PC-9 (cell line): ENCODE measurements at regions not wholly inside any gene's neighbourhood (a gene's known extent, or its start where the extent isn't known, plus 50 kb on each side); places are given as distances from the start of the nearest gene placed in this dataset.

Experiments
- BruUV-seq: library from RNA; stranded (reverse); fragments of 400-500 nt; replicated peaks from 2 replicates; lab custom pipeline; 2021; lab: Mats Ljungman, UMichigan
- CTCF ChIA-PET: fragments of 300-600 bp; sonication (Branson Sonifier 250); formaldehyde crosslinking; loops from one replicate; lab custom pipeline; 2022; ENCODE audit warnings: antibody characterized with exemption; lab: Charles Lee
- POLR2A ChIA-PET: fragments of 300-600 bp; sonication (Branson Sonifier 250); formaldehyde crosslinking; loops from one replicate; lab custom pipeline; 2022; ENCODE audit warnings: antibody characterized with exemption; ENCODE audit not compliant: unreplicated experiment; lab: Charles Lee
- DNase-seq, 2 experiments: peaks; one replicate each; pipeline versions ENCODE4 v3.0.0 to v3.0.0-alpha.2; 2015 to 2022; ENCODE audit warnings: mixed read lengths in 1 of 2
- H2AFZ ChIP-seq: fragments of 200-600 bp; sonication (generic); 2 replicates; pipeline ENCODE4 v1.8.1; 2017; ENCODE audit warnings: antibody characterized with exemption
- H3F3A ChIP-seq: fragments of 200-600 bp; sonication (generic); 2 replicates; pipeline ENCODE4 v1.8.1; 2017; ENCODE audit warnings: antibody characterized with exemption, mild to moderate bottlenecking, low read depth; ENCODE audit not compliant: insufficient read depth
- H3K27ac ChIP-seq: fragments of 200-600 bp; sonication (generic); 2 replicates; pipeline ENCODE4 v1.6.1; 2016; ENCODE audit warnings: mixed run types
- H3K27me3 ChIP-seq: fragments of 200-600 bp; sonication (generic); 2 replicates; pipeline ENCODE4 v1.6.1; 2016; ENCODE audit warnings: low read depth, mixed run types; ENCODE audit not compliant: insufficient read depth
- H3K36me3 ChIP-seq: fragments of 200-600 bp; sonication (generic); 2 replicates; pipeline ENCODE4 v1.6.1; 2016; ENCODE audit warnings: low read depth, mixed run types
- H3K4me1 ChIP-seq: fragments of 200-600 bp; sonication (generic); replicated peaks from 2 replicates; pipeline ENCODE4 v1.6.1; 2016; ENCODE audit warnings: mixed run types; ENCODE audit not compliant: insufficient read depth
- H3K4me2 ChIP-seq: fragments of 200-600 bp; sonication (generic); 2 replicates; pipeline ENCODE4 v1.6.1; 2017; ENCODE audit warnings: mixed run types
- H3K4me3 ChIP-seq: fragments of 200-600 bp; sonication (generic); 2 replicates; pipeline ENCODE4 v1.6.1; 2016; ENCODE audit warnings: mixed run types
- H3K79me2 ChIP-seq: fragments of 200-600 bp; sonication (generic); 2 replicates; pipeline ENCODE4 v1.6.1; 2017; ENCODE audit warnings: low read depth, mixed run types
- H3K9me2 ChIP-seq: fragments of 200-600 bp; sonication (generic); 2 replicates; pipeline ENCODE4 v1.8.1; 2017; ENCODE audit warnings: mild to moderate bottlenecking; ENCODE audit not compliant: insufficient read depth
- H3K9me3 ChIP-seq: fragments of 200-600 bp; sonication (generic); 2 replicates; pipeline ENCODE4 v1.8.1; 2016; ENCODE audit warnings: low read depth; ENCODE audit not compliant: insufficient read depth
- H4K20me1 ChIP-seq: fragments of 200-600 bp; sonication (generic); 2 replicates; pipeline ENCODE4 v1.8.1; 2017; ENCODE audit not compliant: insufficient read depth
- CTCF ChIP-seq: fragments of 200-600 bp; sonication (generic); conservative IDR thresholded peaks from 2 replicates; pipeline ENCODE4 v1.6.1; 2017; ENCODE audit warnings: mixed run types, antibody characterized with exemption, mild to moderate bottlenecking, moderate library complexity
- EZH2 ChIP-seq: fragments of 200-600 bp; sonication (generic); IDR thresholded peaks from 2 replicates; pipeline ENCODE4 v1.8.0; 2017; ENCODE audit warnings: antibody characterized with exemption, low read depth
- intact Hi-C: fragments of 100-400 bp; cut with micrococcal nuclease; formaldehyde crosslinking; loops from one replicate; pipeline ENCODE4 v1.10.0; 2022; ENCODE audit not compliant: unreplicated experiment

GRCh38 chr12:83465632-83466031 is 778.9 kb downstream of the TMTC2 start:
- H4K20me1 ChIP-seq: no peaks in the 10 kb centered on the region
- no peaks in the 10 kb centered on the region for H3K4me1 ChIP-seq
- H3K4me2 ChIP-seq: no peak overlapping the region
- no peaks in the 10 kb centered on the region for H3K36me3 ChIP-seq
- H3K27me3 ChIP-seq: no peaks in the 10 kb centered on the region
- TF ChIP-seq EZH2: no peak
- no peak for TF ChIP-seq CTCF
- no peaks in the 10 kb centered on the region for H3F3A ChIP-seq
- DNase-seq: no peak
- BruUV-seq: no TSS peak
- no peaks in the 10 kb centered on the region for H3K9me3 ChIP-seq
- H3K4me3 ChIP-seq: no peak overlapping the region
- no peaks in the 10 kb centered on the region for H3K79me2 ChIP-seq
- ChIA-PET CTCF (no interaction called here), POLR2A (no interaction called here)
- H3K9me2 ChIP-seq: no peaks in the 10 kb centered on the region
- no peak overlapping the region for H3K27ac ChIP-seq
- H2AFZ ChIP-seq: no peak overlapping the region; the same call in 1 of the 2 replicates
- intact Hi-C loops: no loop called here

GRCh38 chr12:83462419-83462818 is 775.7 kb downstream of the TMTC2 start:
- Histone ChIP-seq H3K79me2 (no peaks in the 10 kb centered on the region), H3K36me3 (no peaks in the 10 kb centered on the region), H3K27ac (no peak overlapping the region), H3K4me3 (no peak overlapping the region), H3K27me3 (no peaks in the 10 kb centered on the region), H2AFZ (no peak overlapping the region), H4K20me1 (no peaks in the 10 kb centered on the region), H3F3A (no peaks in the 10 kb centered on the region), H3K9me3 (no peaks in the 10 kb centered on the region), H3K9me2 (no peaks in the 10 kb centered on the region), H3K4me1 (no peaks in the 10 kb centered on the region), H3K4me2 (no peak overlapping the region)
- CTCF ChIA-PET: no interaction called here
- intact Hi-C loops: no loop called here
- TF ChIP-seq CTCF: no peak
- no peak for TF ChIP-seq EZH2
- POLR2A ChIA-PET: no interaction called here
- DNase-seq: no peak
- no TSS peak for BruUV-seq

- intact Hi-C loops: no loop called here
- H3K27me3 ChIP-seq: no peaks in the 10 kb centered on the region
- H2AFZ ChIP-seq: no peak overlapping the region
- TF ChIP-seq CTCF: no peak
- no peak for TF ChIP-seq EZH2
- no peak overlapping the region for H3K27ac ChIP-seq
- no peaks in the 10 kb centered on the region for H3K4me1 ChIP-seq
- H3F3A ChIP-seq: no peaks in the 10 kb centered on the region
- no TSS peak for BruUV-seq
- DNase-seq: no peak
- ChIA-PET CTCF (no interaction called here), POLR2A (no interaction called here)
- H4K20me1 ChIP-seq: no peaks in the 10 kb centered on the region
- H3K9me3 ChIP-seq: no peaks in the 10 kb centered on the region
- H3K36me3 ChIP-seq: no peaks in the 10 kb centered on the region
- H3K4me2 ChIP-seq: no peak overlapping the region
- no peak overlapping the region for H3K4me3 ChIP-seq
- no peaks in the 10 kb centered on the region for H3K79me2 ChIP-seq
- H3K9me2 ChIP-seq: no peaks in the 10 kb centered on the region
Measured at GRCh38 chr12:83461336-83461935, 774.7 kb downstream of the TMTC2 start.
